Esophagus muscularis mucosa (tissue), 3 donors: ENCODE measurements at regions not wholly inside any gene's neighbourhood (a gene's known extent, or its start where the extent isn't known, plus 50 kb on each side); places are given as distances from the start of the nearest gene placed in this dataset.

Experiments used
- CTCF ChIP-seq, 3 experiments: fragments of 200-600 bp in 2 of 3; fragments of 450-650 bp in 1 of 3; sonication (generic) in 2 of 3; IDR thresholded peaks; one replicate each; pipeline ENCODE4 v1.5.1; 2017 to 2019; ENCODE audit warnings: antibody characterized with exemption in 3 of 3, mild to moderate bottlenecking in 2 of 3, moderate library complexity in 1 of 3
- POLR2A ChIP-seq: fragments of 450-650 bp; IDR thresholded peaks from one replicate; pipeline ENCODE4 v1.6.1; 2017; ENCODE audit warnings: antibody characterized with exemption, moderate library complexity, mild to moderate bottlenecking, low read depth
- POLR2AphosphoS5 ChIP-seq, 2 donors: sonication (generic); formaldehyde crosslinking; IDR thresholded peaks; one replicate each; pipeline ENCODE4 v1.6.1; 2017; ENCODE audit warnings: antibody characterized with exemption in 2 of 2

- TF ChIP-seq POLR2AphosphoS5 (IDR thresholded peaks at IDR 0.05) (no peak), CTCF (IDR thresholded peaks at IDR 0.05) (no peak), POLR2A (no peak)
Observed at GRCh38 chr2:145085612-145086011, 565.7 kb upstream of the ZEB2 start.
